HG03045 (cell line): ENCODE measurements at regions not wholly inside any gene's neighbourhood (a gene's known extent, or its start where the extent isn't known, plus 50 kb on each side); places are given as distances from the start of the nearest gene placed in this dataset.

ENCODE experiments used
- ATAC-seq: cut with Tn5 transposase; IDR thresholded peaks from one replicate; pipeline ENCODE4 v1.9.1; 2021; ENCODE audit warnings: mild to moderate bottlenecking, moderate library complexity; ENCODE audit not compliant: unreplicated experiment

- no peak for ATAC-seq
Observed at GRCh38 chr12:91563011-91563765, 380.6 kb upstream of the DCN start.

GRCh38 chr12:91562476-91562875, 379.9 kb upstream of the DCN start:
- ATAC-seq = no peak

GRCh38 chr12:91561958-91562325, 379.3 kb upstream of the DCN start:
- ATAC-seq = no peak

- ATAC-seq = no peak
Observed at GRCh38 chr12:91561301-91561957, 378.8 kb upstream of the DCN start.

GRCh38 chr12:91556909-91557308, 374.3 kb upstream of the DCN start:
- no peak for ATAC-seq

- no peak for ATAC-seq
Observed at GRCh38 chr12:91555436-91556415, 373.1 kb upstream of the DCN start.

- no peak for ATAC-seq
Observed at GRCh38 chr12:91551927-91552326, 369.3 kb upstream of the DCN start.

GRCh38 chr12:91551242-91551641, 368.6 kb upstream of the DCN start:
- no peak for ATAC-seq

- ATAC-seq = no peak
Observed at GRCh38 chr12:91542666-91543065, 360.0 kb upstream of the DCN start.

- no peak for ATAC-seq
Observed at GRCh38 chr12:91542067-91542466, 359.4 kb upstream of the DCN start.

GRCh38 chr12:91538418-91538817, 355.8 kb upstream of the DCN start:
- ATAC-seq = no peak

GRCh38 chr12:91533366-91533765, 350.7 kb upstream of the DCN start:
- no peak for ATAC-seq

- no peak for ATAC-seq
Observed at GRCh38 chr12:91529829-91530228, 347.2 kb upstream of the DCN start.

GRCh38 chr12:91523831-91524230, 341.2 kb upstream of the DCN start:
- ATAC-seq = no peak

- no peak for ATAC-seq
Observed at GRCh38 chr12:91516695-91517047, 334.1 kb upstream of the DCN start.

- no peak for ATAC-seq
Observed at GRCh38 chr12:91515944-91516694, 333.5 kb upstream of the DCN start.

- ATAC-seq = no peak
Observed at GRCh38 chr12:91513313-91513712, 330.7 kb upstream of the DCN start.

GRCh38 chr12:91511795-91512420, 329.3 kb upstream of the DCN start:
- no peak for ATAC-seq

- no peak for ATAC-seq
Observed at GRCh38 chr12:91507754-91508153, 325.1 kb upstream of the DCN start.

- no peak for ATAC-seq
Observed at GRCh38 chr12:91506452-91506851, 323.8 kb upstream of the DCN start.
